ENCODE measurements at regions not wholly inside any gene's neighbourhood (a gene's known extent, or its start where the extent isn't known, plus 50 kb on each side); places are given as distances from the start of the nearest gene placed in this dataset.
A peak's percentile ranks its signal among the peaks of the same experiment; 100 is the strongest.

GRCh38 chr13:86946734-86947133 is 724.4 kb upstream of the SLITRK5 start:
- no peak for DNase-seq (ENCODE audit: low spot score)

GRCh38 chr13:86954341-86954740 is 716.8 kb upstream of the SLITRK5 start:
- no peak for DNase-seq (ENCODE audit: low spot score)

GRCh38 chr13:86960876-86961275 is 710.3 kb upstream of the SLITRK5 start:
- no peak for DNase-seq (ENCODE audit: low spot score)

GRCh38 chr13:86974251-86974994 is 696.7 kb upstream of the SLITRK5 start:
- DNase-seq (ENCODE audit: low spot score), result no peak

- DNase-seq (ENCODE audit: low spot score), result peak; percentile 8
Observed at GRCh38 chr13:86974995-86975328, 696.2 kb upstream of the SLITRK5 start.

- no peak for DNase-seq (ENCODE audit: low spot score)
Observed at GRCh38 chr13:86976521-86977324, 694.4 kb upstream of the SLITRK5 start.

- DNase-seq (ENCODE audit: low spot score), result no peak
Observed at GRCh38 chr13:86986448-86986847, 684.7 kb upstream of the SLITRK5 start.

- no peak for DNase-seq (ENCODE audit: low spot score)
Observed at GRCh38 chr13:86992251-86992650, 678.9 kb upstream of the SLITRK5 start.

- DNase-seq (ENCODE audit: low spot score), result no peak
Observed at GRCh38 chr13:87003265-87003664, 667.9 kb upstream of the SLITRK5 start.

GRCh38 chr13:87005511-87005910 is 665.7 kb upstream of the SLITRK5 start:
- no peak for DNase-seq (ENCODE audit: low spot score)

GRCh38 chr13:87035526-87035925 is 635.6 kb upstream of the SLITRK5 start:
- DNase-seq (ENCODE audit: low spot score), result no peak

- no peak for DNase-seq (ENCODE audit: low spot score)
Observed at GRCh38 chr13:87042946-87043345, 628.2 kb upstream of the SLITRK5 start.

- DNase-seq (ENCODE audit: low spot score), result no peak
Observed at GRCh38 chr13:87052731-87053130, 618.4 kb upstream of the SLITRK5 start.

GRCh38 chr13:87057807-87058520 is 613.2 kb upstream of the SLITRK5 start:
- DNase-seq (ENCODE audit: low spot score), result no peak

- DNase-seq (ENCODE audit: low spot score), result no peak
Observed at GRCh38 chr13:87058786-87059329, 612.3 kb upstream of the SLITRK5 start.

- DNase-seq (ENCODE audit: low spot score), result no peak
Observed at GRCh38 chr13:87078947-87079795, 592.0 kb upstream of the SLITRK5 start.

- DNase-seq (ENCODE audit: low spot score), result no peak
Observed at GRCh38 chr13:87080100-87080779, 590.9 kb upstream of the SLITRK5 start.

GRCh38 chr13:87084192-87084591 is 587.0 kb upstream of the SLITRK5 start:
- no peak for DNase-seq (ENCODE audit: low spot score)

GRCh38 chr13:87087741-87088140 is 583.4 kb upstream of the SLITRK5 start:
- DNase-seq (ENCODE audit: low spot score), result no peak

- DNase-seq (ENCODE audit: low spot score), result no peak
Observed at GRCh38 chr13:87089391-87089790, 581.8 kb upstream of the SLITRK5 start.

GRCh38 chr13:87093399-87093798 is 577.8 kb upstream of the SLITRK5 start:
- DNase-seq (ENCODE audit: low spot score), result no peak
